Neural progenitor cell (in vitro differentiated cells): ENCODE measurements at regions not wholly inside any gene's neighbourhood (a gene's known extent, or its start where the extent isn't known, plus 50 kb on each side); places are given as distances from the start of the nearest gene placed in this dataset.

Experiments
- DNase-seq: peaks from one replicate; pipeline ENCODE4 v3.0.0-alpha.2; 2016; ENCODE audit warnings: low spot score
- H2AFZ ChIP-seq: fragments of 200-600 bp; sonication (generic); replicated peaks from 2 replicates; pipeline ENCODE4 v1.6.1; 2016; ENCODE audit warnings: antibody characterized with exemption
- H3F3A ChIP-seq: fragments of 200-600 bp; sonication (generic); 2 replicates; pipeline ENCODE4 v1.6.1; 2016; ENCODE audit warnings: antibody characterized with exemption, low read depth
- H3K27ac ChIP-seq: fragments of 200-600 bp; sonication (generic); 2 replicates; pipeline ENCODE4 v1.5.1; 2016; ENCODE audit warnings: mild to moderate bottlenecking
- H3K27me3 ChIP-seq: fragments of 200-600 bp; sonication (generic); 2 replicates; pipeline ENCODE4 v1.6.1; 2016; ENCODE audit warnings: mild to moderate bottlenecking, moderate library complexity
- H3K36me3 ChIP-seq: fragments of 200-600 bp; sonication (generic); 2 replicates; pipeline ENCODE4 v1.5.1; 2016
- H3K4me1 ChIP-seq: fragments of 200-600 bp; sonication (generic); 2 replicates; pipeline ENCODE4 v1.6.1; 2016; ENCODE audit warnings: mixed run types
- H3K4me2 ChIP-seq: fragments of 200-600 bp; sonication (generic); 2 replicates; pipeline ENCODE4 v1.6.1; 2016
- H3K4me3 ChIP-seq: fragments of 200-600 bp; sonication (generic); 2 replicates; pipeline ENCODE4 v1.5.1; 2016
- H3K79me2 ChIP-seq: fragments of 200-600 bp; sonication (generic); 2 replicates; pipeline ENCODE4 v1.6.1; 2016; ENCODE audit warnings: low read depth
- H3K9ac ChIP-seq: fragments of 200-600 bp; sonication (generic); 2 replicates; pipeline ENCODE4 v1.6.1; 2016
- H3K9me3 ChIP-seq: fragments of 200-600 bp; sonication (generic); 2 replicates; pipeline ENCODE4 v1.5.1; 2016; ENCODE audit warnings: low read depth
- H4K20me1 ChIP-seq: fragments of 200-600 bp; sonication (generic); 2 replicates; pipeline ENCODE4 v1.6.1; 2016; ENCODE audit warnings: low read depth
- H3K27ac Mint-ChIP-seq: 3 replicates; pipeline ENCODE4 v1.8.0; 2021; ENCODE audit warnings: mixed read lengths
- H3K27me3 Mint-ChIP-seq: 2 replicates; pipeline ENCODE4 v1.8.0; 2022; ENCODE audit warnings: low read depth, mild to moderate bottlenecking, inconsistent platforms, moderate library complexity, mixed read lengths; ENCODE audit not compliant: insufficient read depth
- H3K36me3 Mint-ChIP-seq: 3 replicates; pipeline ENCODE4 v1.8.0; 2021; ENCODE audit warnings: mixed read lengths
- H3K4me1 Mint-ChIP-seq: 3 replicates; pipeline ENCODE4 v1.8.0; 2021; ENCODE audit warnings: mixed read lengths
- H3K4me3 Mint-ChIP-seq: 3 replicates; pipeline ENCODE4 v1.8.0; 2021; ENCODE audit warnings: mild to moderate bottlenecking, moderate library complexity, mixed read lengths
- H3K9me3 Mint-ChIP-seq: 3 replicates; pipeline ENCODE4 v1.8.0; 2020; ENCODE audit warnings: mixed read lengths
- CTCF ChIP-seq: fragments of 200-600 bp; sonication (generic); IDR thresholded peaks from 2 replicates; pipeline ENCODE4 v1.5.1; 2017; ENCODE audit warnings: antibody characterized with exemption, mild to moderate bottlenecking
- EZH2 ChIP-seq: fragments of 200-600 bp; sonication (generic); IDR thresholded peaks from 2 replicates; pipeline ENCODE4 v1.6.1; 2017; ENCODE audit warnings: antibody characterized with exemption, mild to moderate bottlenecking, moderate library complexity
- EZH2phosphoT487 ChIP-seq: fragments of 200-600 bp; sonication (generic); IDR thresholded peaks from 2 replicates; pipeline ENCODE4 v1.6.1; 2017; ENCODE audit warnings: antibody characterized with exemption

DNA sequence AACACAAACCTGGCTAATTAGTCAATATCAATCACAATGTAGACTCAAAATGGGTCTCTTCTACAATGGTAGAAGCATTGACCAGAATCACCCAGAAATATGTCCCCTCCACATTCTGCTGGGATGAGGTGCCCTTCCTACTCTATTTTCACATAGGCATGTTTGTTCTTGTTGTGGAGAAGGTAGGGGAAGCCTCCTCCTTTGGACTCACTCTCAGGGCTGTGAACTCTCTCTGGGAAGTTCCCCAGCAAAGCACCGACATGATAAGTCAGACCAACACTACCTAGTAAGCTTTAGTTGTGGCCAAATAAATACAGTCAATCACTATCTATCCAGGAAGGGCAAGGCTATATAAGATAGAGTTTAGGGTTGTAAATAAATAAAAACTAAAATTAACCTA lies 194.5 kb upstream of the UBL3 start:
- no peak overlapping the region for H3K4me3 ChIP-seq
- no peaks in the 10 kb centered on the region for H3K36me3 Mint-ChIP-seq
- H3K79me2 ChIP-seq = no peaks in the 10 kb centered on the region
- no peak overlapping the region for H3K27ac ChIP-seq
- H3K27me3 Mint-ChIP-seq = peaks cover 2% of the 10 kb centered on the region
- H3K4me1 Mint-ChIP-seq = peaks cover 5% of the 10 kb centered on the region
- H3K27ac Mint-ChIP-seq = no peak overlapping the region
- no peaks in the 10 kb centered on the region for H3F3A ChIP-seq
- no peaks in the 10 kb centered on the region for H3K27me3 ChIP-seq
- no peak overlapping the region for H3K4me3 Mint-ChIP-seq
- DNase-seq = no peak
- no peaks in the 10 kb centered on the region for H3K9me3 ChIP-seq
- H3K4me1 ChIP-seq = no peaks in the 10 kb centered on the region
- peaks cover 2% of the 10 kb centered on the region for H3K9me3 Mint-ChIP-seq
- no peak overlapping the region for H3K4me2 ChIP-seq
- no peaks in the 10 kb centered on the region for H3K36me3 ChIP-seq
- H2AFZ ChIP-seq = no peak overlapping the region
- no peak overlapping the region for H3K9ac ChIP-seq
- TF ChIP-seq EZH2phosphoT487 (no peak), EZH2 (no peak), CTCF (no peak)
- no peaks in the 10 kb centered on the region for H4K20me1 ChIP-seq

DNA sequence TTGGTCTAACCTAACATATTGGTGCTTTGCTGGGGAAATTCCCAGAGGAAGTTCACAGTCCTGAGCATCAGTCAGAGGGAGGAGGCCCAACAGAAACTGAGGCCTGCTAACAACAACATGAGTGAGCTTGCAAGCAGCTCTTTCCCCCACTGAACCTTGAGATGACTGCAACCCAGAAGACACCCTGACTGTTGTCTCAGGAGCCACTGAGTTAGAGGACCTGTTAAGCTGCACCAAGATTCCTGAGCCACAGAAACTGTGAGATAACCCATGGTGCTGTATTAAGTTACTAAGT lies 193.2 kb upstream of the UBL3 start:
- Histone ChIP-seq H3K27me3 (no peaks in the 10 kb centered on the region), H3K4me3 (no peak overlapping the region), H3K4me1 (peaks cover 7% of the 10 kb centered on the region), H3K9me3 (no peaks in the 10 kb centered on the region), H3F3A (no peaks in the 10 kb centered on the region), H3K79me2 (no peaks in the 10 kb centered on the region), H3K9ac (no peak overlapping the region), H2AFZ (no peak overlapping the region), H3K36me3 (no peaks in the 10 kb centered on the region), H4K20me1 (no peaks in the 10 kb centered on the region), H3K27ac (no peak overlapping the region), H3K4me2 (no peak overlapping the region)
- no peaks in the 10 kb centered on the region for H3K36me3 Mint-ChIP-seq
- no peak for DNase-seq
- H3K9me3 Mint-ChIP-seq = peaks cover 2% of the 10 kb centered on the region
- H3K4me1 Mint-ChIP-seq = peaks cover 19% of the 10 kb centered on the region
- TF ChIP-seq EZH2phosphoT487 (no peak), CTCF (no peak), EZH2 (no peak)
- H3K27me3 Mint-ChIP-seq = peaks cover 2% of the 10 kb centered on the region
- no peak overlapping the region for H3K4me3 Mint-ChIP-seq
- H3K27ac Mint-ChIP-seq = no peak overlapping the region

- no peaks in the 10 kb centered on the region for H4K20me1 ChIP-seq
- no peak overlapping the region for H3K27ac ChIP-seq
- H2AFZ ChIP-seq = no peak overlapping the region
- no peaks in the 10 kb centered on the region for H3K9me3 ChIP-seq
- no peaks in the 10 kb centered on the region for H3K36me3 ChIP-seq
- no peaks in the 10 kb centered on the region for H3K27me3 ChIP-seq
- H3K9ac ChIP-seq = no peak overlapping the region
- peaks cover 2% of the 10 kb centered on the region for H3K9me3 Mint-ChIP-seq
- no peak for TF ChIP-seq EZH2phosphoT487
- no peak for TF ChIP-seq CTCF
- TF ChIP-seq EZH2 = no peak
- H3K79me2 ChIP-seq = no peaks in the 10 kb centered on the region
- H3K27ac Mint-ChIP-seq = no peak overlapping the region
- DNase-seq = no peak
- no peak overlapping the region for H3K4me3 Mint-ChIP-seq
- no peaks in the 10 kb centered on the region for H3K36me3 Mint-ChIP-seq
- peaks cover 7% of the 10 kb centered on the region for H3K4me1 ChIP-seq
- no peaks in the 10 kb centered on the region for H3F3A ChIP-seq
- H3K27me3 Mint-ChIP-seq = peaks cover 5% of the 10 kb centered on the region
- no peak overlapping the region for H3K4me2 ChIP-seq
- no peak overlapping the region for H3K4me3 ChIP-seq
- peaks cover 23% of the 10 kb centered on the region for H3K4me1 Mint-ChIP-seq
Observed at GRCh38 chr13:30042891-30043630, 192.6 kb upstream of the UBL3 start.
